ENCODE measurements at regions not wholly inside any gene's neighbourhood (a gene's known extent, or its start where the extent isn't known, plus 50 kb on each side); places are given as distances from the start of the nearest gene placed in this dataset.

GRCh38 chr10:3389130-3389529 lies 216.5 kb upstream of the PITRM1 start:
- TF ChIP-seq CTCF (IDR thresholded peaks at IDR 0.05; ENCODE audit: insufficient read depth, low read length, poor library complexity, severe bottlenecking): no peak
- DNase-seq (ENCODE audit: low read depth): no peak
- Histone ChIP-seq H3K36me3 (ENCODE audit: control insufficient read depth, insufficient read depth, low read length) (no peaks in the 10 kb centered on the region), H3K4me3 (ENCODE audit: low read depth, low read length) (no peak overlapping the region), H3K27me3 (ENCODE audit: control insufficient read depth, insufficient read depth, low read length) (no peaks in the 10 kb centered on the region)

- Histone ChIP-seq H3K27me3 (ENCODE audit: control insufficient read depth, insufficient read depth, low read length) (no peaks in the 10 kb centered on the region), H3K36me3 (ENCODE audit: control insufficient read depth, insufficient read depth, low read length) (no peaks in the 10 kb centered on the region), H3K4me3 (ENCODE audit: low read depth, low read length) (no peak overlapping the region)
- no peak for DNase-seq (ENCODE audit: low read depth)
- TF ChIP-seq CTCF (IDR thresholded peaks at IDR 0.05; ENCODE audit: insufficient read depth, low read length, poor library complexity, severe bottlenecking): no peak
These were observed 212.9 kb upstream of the PITRM1 start for GRCh38 chr10:3385487-3385886.

GRCh38 chr10:3382092-3382491 lies 209.5 kb upstream of the PITRM1 start:
- Histone ChIP-seq H3K4me3 (ENCODE audit: low read depth, low read length) (no peak overlapping the region), H3K27me3 (ENCODE audit: control insufficient read depth, insufficient read depth, low read length) (no peaks in the 10 kb centered on the region), H3K36me3 (ENCODE audit: control insufficient read depth, insufficient read depth, low read length) (no peaks in the 10 kb centered on the region)
- DNase-seq (ENCODE audit: low read depth): no peak
- TF ChIP-seq CTCF (IDR thresholded peaks at IDR 0.05; ENCODE audit: insufficient read depth, low read length, poor library complexity, severe bottlenecking): no peak

- no peak for DNase-seq (ENCODE audit: low read depth)
- no peak for TF ChIP-seq CTCF (IDR thresholded peaks at IDR 0.05; ENCODE audit: insufficient read depth, low read length, poor library complexity, severe bottlenecking)
- Histone ChIP-seq H3K27me3 (ENCODE audit: control insufficient read depth, insufficient read depth, low read length) (no peaks in the 10 kb centered on the region), H3K4me3 (ENCODE audit: low read depth, low read length) (no peak overlapping the region), H3K36me3 (ENCODE audit: control insufficient read depth, insufficient read depth, low read length) (no peaks in the 10 kb centered on the region)
These were observed 207.9 kb upstream of the PITRM1 start for GRCh38 chr10:3380406-3381050.

- no peak overlapping the region for H3K4me3 ChIP-seq (ENCODE audit: low read depth, low read length)
- no peaks in the 10 kb centered on the region for H3K36me3 ChIP-seq (ENCODE audit: control insufficient read depth, insufficient read depth, low read length)
- H3K27me3 ChIP-seq (ENCODE audit: control insufficient read depth, insufficient read depth, low read length): no peaks in the 10 kb centered on the region
- DNase-seq (ENCODE audit: low read depth): no peak
- TF ChIP-seq CTCF (IDR thresholded peaks at IDR 0.05; ENCODE audit: insufficient read depth, low read length, poor library complexity, severe bottlenecking): no peak
These were observed 204.0 kb upstream of the PITRM1 start for GRCh38 chr10:3376631-3377030.

GRCh38 chr10:3375505-3375904 lies 202.9 kb upstream of the PITRM1 start:
- no peaks in the 10 kb centered on the region for H3K27me3 ChIP-seq (ENCODE audit: control insufficient read depth, insufficient read depth, low read length)
- H3K36me3 ChIP-seq (ENCODE audit: control insufficient read depth, insufficient read depth, low read length): no peaks in the 10 kb centered on the region
- no peak overlapping the region for H3K4me3 ChIP-seq (ENCODE audit: low read depth, low read length)
- DNase-seq (ENCODE audit: low read depth): no peak
- no peak for TF ChIP-seq CTCF (IDR thresholded peaks at IDR 0.05; ENCODE audit: insufficient read depth, low read length, poor library complexity, severe bottlenecking)

Measured in kidney epithelial cell (primary cell).